ENCODE measurements at regions not wholly inside any gene's neighbourhood (a gene's known extent, or its start where the extent isn't known, plus 50 kb on each side); places are given as distances from the start of the nearest gene placed in this dataset.

DNA sequence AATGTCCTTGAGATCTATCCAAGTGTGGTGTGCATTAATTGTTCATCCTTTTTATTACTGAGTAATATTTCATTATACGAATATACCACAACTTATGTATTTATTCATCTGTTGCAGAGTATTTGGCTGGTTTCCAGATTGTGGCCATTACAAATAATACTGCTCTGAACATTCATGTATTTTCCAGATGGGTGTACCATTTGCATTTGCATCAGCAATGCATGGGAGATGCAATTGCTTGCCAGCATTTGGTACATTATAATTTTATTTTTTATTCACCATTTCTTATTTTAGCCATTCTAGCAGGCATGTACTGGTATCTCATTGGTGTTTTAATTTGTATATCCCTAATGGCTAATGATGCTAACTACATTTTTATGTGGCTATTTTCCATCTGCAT lies 162.4 kb downstream of the SCG2 start:
- H3K4me1 Mint-ChIP-seq (ENCODE audit: low read depth), result no peaks in the 10 kb centered on the region
- POLR2A ChIA-PET, result no interaction called here
- intact Hi-C loops (cut with micrococcal nuclease), result no loop called here
- H3K9me3 Mint-ChIP-seq, result peaks cover 2% of the 10 kb centered on the region
- H3K4me3 Mint-ChIP-seq, result no peak overlapping the region
- no peak overlapping the region for H3K27ac Mint-ChIP-seq
- H3K27me3 Mint-ChIP-seq, result no peaks in the 10 kb centered on the region
- DNase-seq, result no peak
- CTCF ChIA-PET, result no interaction called here
- no peaks in the 10 kb centered on the region for H3K36me3 Mint-ChIP-seq

DNA sequence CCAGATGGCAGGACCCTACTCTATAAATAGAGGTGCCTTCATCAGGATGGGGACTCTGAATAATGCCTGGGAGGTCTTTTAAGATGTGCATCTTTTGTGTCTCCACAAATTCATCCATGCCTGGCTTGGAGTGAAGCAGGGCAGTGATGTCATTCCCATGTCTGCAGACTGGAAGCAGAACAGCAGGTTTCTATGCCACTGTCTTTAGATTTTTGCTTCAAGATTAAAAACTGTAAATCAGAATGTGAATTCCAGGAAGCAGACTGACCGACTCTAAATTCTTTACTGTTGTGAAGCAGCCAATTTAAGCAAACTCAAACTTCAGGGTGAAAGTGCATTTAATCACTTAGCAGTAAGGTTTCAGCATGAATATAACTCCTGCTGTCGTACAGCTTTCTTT lies 159.3 kb downstream of the SCG2 start:
- Mint-ChIP-seq H3K36me3 (no peaks in the 10 kb centered on the region), H3K9me3 (peaks cover under 1% of the 10 kb centered on the region), H3K27me3 (no peaks in the 10 kb centered on the region), H3K27ac (no peak overlapping the region), H3K4me1 (ENCODE audit: low read depth) (no peaks in the 10 kb centered on the region), H3K4me3 (no peak overlapping the region)
- no peak for DNase-seq
- ChIA-PET CTCF (no interaction called here), POLR2A (no interaction called here)
- intact Hi-C loops (cut with micrococcal nuclease), result no loop called here

DNA sequence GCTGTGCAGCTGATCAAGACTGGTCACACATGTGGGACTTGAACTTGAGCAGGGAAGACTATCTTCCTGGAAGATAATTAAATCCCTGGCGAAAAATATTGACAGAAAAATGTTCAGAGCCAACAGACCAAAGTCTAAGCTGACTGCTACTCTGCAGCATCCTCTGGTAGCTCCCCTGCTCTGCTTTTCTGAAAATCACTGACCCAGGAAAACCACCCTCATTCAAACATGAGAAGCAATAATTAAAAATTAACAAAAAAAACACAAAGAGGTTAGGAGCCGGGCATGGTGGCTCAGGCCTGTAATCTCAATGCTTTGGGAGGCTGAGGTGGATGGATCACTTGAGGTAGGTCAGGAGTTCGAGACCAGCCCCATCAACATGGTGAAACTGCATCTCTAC lies 151.9 kb downstream of the SCG2 start:
- Mint-ChIP-seq H3K9me3 (peaks cover 4% of the 10 kb centered on the region), H3K4me3 (no peak overlapping the region), H3K27ac (no peak overlapping the region), H3K27me3 (no peaks in the 10 kb centered on the region), H3K36me3 (no peaks in the 10 kb centered on the region), H3K4me1 (ENCODE audit: low read depth) (no peaks in the 10 kb centered on the region)
- ChIA-PET POLR2A (no interaction called here), CTCF (no interaction called here)
- no peak for DNase-seq
- intact Hi-C loops (cut with micrococcal nuclease), result no loop called here

DNA sequence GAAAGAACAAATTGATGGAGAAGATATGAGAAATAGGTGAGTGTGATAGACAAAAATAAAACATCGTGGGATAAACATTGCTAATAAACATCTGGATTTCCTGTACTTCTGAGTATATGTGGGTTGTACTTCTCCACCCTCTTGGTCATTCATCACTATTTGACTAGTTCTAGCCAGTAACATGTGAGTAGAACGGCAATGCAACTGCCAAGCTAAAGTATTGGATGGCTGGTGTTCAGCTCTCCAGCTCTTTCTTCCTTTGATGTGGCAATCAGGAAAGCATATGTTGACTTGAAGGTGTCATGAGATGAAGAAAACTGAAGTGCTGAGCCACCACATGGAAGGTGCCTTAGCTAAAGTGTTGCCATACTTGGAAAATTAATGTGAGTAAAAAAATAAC lies 144.9 kb downstream of the SCG2 start:
- H3K27me3 Mint-ChIP-seq, result no peaks in the 10 kb centered on the region
- no peaks in the 10 kb centered on the region for H3K9me3 Mint-ChIP-seq
- DNase-seq, result no peak
- H3K27ac Mint-ChIP-seq, result no peak overlapping the region
- intact Hi-C loops (cut with micrococcal nuclease), result no loop called here
- ChIA-PET POLR2A (no interaction called here), CTCF (no interaction called here)
- no peaks in the 10 kb centered on the region for H3K36me3 Mint-ChIP-seq
- no peaks in the 10 kb centered on the region for H3K4me1 Mint-ChIP-seq (ENCODE audit: low read depth)
- no peak overlapping the region for H3K4me3 Mint-ChIP-seq

DNA sequence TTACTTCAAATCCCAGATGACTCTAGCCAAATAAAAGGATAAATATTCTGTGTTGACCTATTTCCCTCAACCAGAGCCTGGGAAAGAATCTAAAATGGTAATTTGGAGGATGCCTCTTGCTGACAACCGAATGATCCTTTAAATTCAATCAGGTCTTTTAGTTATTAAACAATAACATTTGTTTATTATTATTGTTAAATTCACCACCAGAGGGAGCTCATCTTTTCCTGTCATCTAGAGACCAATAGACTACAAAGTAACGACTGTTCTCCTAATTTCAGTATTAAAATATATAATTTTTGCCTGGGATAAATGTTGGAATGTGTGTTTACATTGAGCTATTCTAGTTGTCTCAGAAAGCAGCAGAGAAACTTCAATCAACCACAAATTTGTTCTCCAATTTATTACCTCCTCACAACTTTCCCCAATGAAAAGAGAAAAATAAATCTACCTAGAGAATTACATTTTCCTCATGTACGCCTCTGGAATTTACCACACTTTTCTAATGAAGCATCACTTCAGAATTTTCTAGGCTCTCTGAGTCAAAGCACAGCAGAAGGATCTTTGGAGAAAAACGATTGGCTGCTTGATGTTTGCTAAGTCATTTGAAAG lies 142.7 kb downstream of the SCG2 start:
- no peaks in the 10 kb centered on the region for H3K36me3 Mint-ChIP-seq
- H3K4me3 Mint-ChIP-seq, result no peak overlapping the region
- no peak overlapping the region for H3K27ac Mint-ChIP-seq
- ChIA-PET POLR2A (no interaction called here), CTCF (interaction anchor here (0.9 to 1.0 kb wide), 2 partner anchors 8 to 160 kb away, joined by 3 read pairs; no protein-coding TSS in a partner anchor)
- no peaks in the 10 kb centered on the region for H3K9me3 Mint-ChIP-seq
- intact Hi-C loops (cut with micrococcal nuclease), result no loop called here
- no peak for DNase-seq
- H3K27me3 Mint-ChIP-seq, result no peaks in the 10 kb centered on the region
- no peaks in the 10 kb centered on the region for H3K4me1 Mint-ChIP-seq (ENCODE audit: low read depth)

DNA sequence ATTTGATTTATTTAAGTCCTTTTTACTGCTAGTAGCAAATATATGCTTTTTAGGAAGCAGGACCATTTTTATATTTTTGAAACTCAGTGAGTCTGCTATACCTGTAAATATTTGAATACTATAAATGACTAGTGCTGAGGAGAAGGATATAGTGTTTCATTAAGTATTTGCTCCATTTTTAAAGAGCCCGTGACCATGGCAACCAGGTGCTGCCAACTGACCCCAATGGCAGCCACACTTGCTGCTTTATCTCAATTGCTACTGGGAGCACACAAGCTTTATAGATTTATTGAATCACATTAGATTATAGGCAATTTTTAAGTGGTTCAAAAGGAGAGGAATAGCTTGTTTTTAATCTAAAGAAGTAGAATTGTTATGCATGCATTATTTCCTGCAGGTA lies 142.0 kb downstream of the SCG2 start:
- H3K9me3 Mint-ChIP-seq, result no peaks in the 10 kb centered on the region
- H3K27me3 Mint-ChIP-seq, result no peaks in the 10 kb centered on the region
- H3K27ac Mint-ChIP-seq, result no peak overlapping the region
- POLR2A ChIA-PET, result no interaction called here
- intact Hi-C loops (cut with micrococcal nuclease), result no loop called here
- no peaks in the 10 kb centered on the region for H3K4me1 Mint-ChIP-seq (ENCODE audit: low read depth)
- no peak for DNase-seq
- CTCF ChIA-PET, result interaction anchor here (0.7 kb wide), 1 partner anchor 824 kb away, joined by 3 read pairs; no protein-coding TSS in a partner anchor
- H3K4me3 Mint-ChIP-seq, result no peak overlapping the region
- no peaks in the 10 kb centered on the region for H3K36me3 Mint-ChIP-seq

DNA sequence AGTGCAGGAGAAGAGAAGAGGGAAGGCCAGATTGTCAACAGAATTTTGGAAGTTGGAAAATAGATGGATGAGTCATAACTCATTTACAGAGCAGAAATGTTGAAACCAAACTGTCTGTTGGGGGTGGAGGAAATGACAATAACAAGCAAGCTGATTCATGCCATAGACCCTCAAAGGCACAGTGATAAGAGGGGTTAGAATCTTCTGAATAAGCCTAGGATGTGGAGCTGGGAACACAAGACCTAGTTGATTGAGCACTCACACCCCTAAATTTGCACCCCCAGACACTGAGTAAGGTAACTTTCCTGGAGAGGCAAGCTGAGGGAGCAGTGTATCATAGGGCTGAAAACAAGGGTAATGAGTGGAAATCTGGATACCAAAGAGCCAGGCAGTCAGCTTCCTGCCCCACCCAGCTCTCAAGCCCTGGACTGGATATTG lies 141.4 kb downstream of the SCG2 start:
- Mint-ChIP-seq H3K4me3 (no peak overlapping the region), H3K9me3 (no peaks in the 10 kb centered on the region), H3K27ac (no peak overlapping the region), H3K4me1 (ENCODE audit: low read depth) (no peaks in the 10 kb centered on the region), H3K36me3 (no peaks in the 10 kb centered on the region), H3K27me3 (no peaks in the 10 kb centered on the region)
- intact Hi-C loops (cut with micrococcal nuclease), result no loop called here
- no peak for DNase-seq
- ChIA-PET CTCF (interaction anchor here (0.7 kb wide), 1 partner anchor 824 kb away, joined by 3 read pairs; no protein-coding TSS in a partner anchor), POLR2A (no interaction called here)

DNA sequence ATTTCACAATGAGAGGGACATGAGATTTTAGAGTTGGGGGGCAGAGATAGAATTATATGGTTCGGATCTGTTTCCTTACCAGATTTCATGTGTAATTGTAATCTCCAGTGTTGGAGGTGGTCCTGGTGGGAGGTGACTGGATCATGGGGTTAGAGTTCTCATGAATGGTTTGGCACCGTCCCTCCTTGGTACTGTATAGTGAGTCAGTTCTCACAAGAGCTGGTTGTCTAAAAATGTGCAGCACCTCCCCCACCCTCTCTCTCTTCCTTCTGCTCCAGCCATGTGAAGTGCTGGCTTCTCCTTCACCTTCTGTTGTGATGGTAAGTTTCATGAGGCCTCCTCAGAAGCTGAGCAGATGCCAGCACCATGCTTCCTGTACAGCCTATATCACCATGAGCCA lies 138.1 kb downstream of the SCG2 start:
- Mint-ChIP-seq H3K4me3 (no peak overlapping the region), H3K9me3 (no peaks in the 10 kb centered on the region), H3K27ac (no peak overlapping the region), H3K27me3 (no peaks in the 10 kb centered on the region), H3K36me3 (no peaks in the 10 kb centered on the region), H3K4me1 (ENCODE audit: low read depth) (no peaks in the 10 kb centered on the region)
- POLR2A ChIA-PET, result no interaction called here
- intact Hi-C loops (cut with micrococcal nuclease), result no loop called here
- DNase-seq, result no peak
- CTCF ChIA-PET, result no interaction called here

DNA sequence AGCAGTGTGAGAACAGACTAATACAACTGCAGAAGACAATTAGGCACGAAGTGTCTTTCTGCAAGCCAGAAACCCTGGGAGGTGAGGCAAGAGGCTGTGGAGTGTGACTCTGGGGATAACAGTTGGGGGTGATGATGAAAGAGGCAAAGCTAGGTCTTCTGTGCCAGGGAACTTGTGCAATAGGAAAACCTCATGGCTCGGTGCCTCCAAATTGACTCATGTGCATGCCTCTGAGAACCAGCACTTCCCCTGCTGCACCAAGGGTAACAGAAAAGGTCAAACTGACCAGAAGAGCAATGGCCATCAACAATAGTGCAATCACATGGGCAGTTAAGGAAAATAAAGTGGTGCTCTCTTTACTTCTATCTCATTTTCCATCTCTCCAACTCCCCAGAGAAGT lies 136.4 kb downstream of the SCG2 start:
- no peak overlapping the region for H3K4me3 Mint-ChIP-seq
- H3K27me3 Mint-ChIP-seq, result no peaks in the 10 kb centered on the region
- POLR2A ChIA-PET, result no interaction called here
- H3K27ac Mint-ChIP-seq, result no peak overlapping the region
- H3K9me3 Mint-ChIP-seq, result no peaks in the 10 kb centered on the region
- H3K4me1 Mint-ChIP-seq (ENCODE audit: low read depth), result no peaks in the 10 kb centered on the region
- H3K36me3 Mint-ChIP-seq, result no peaks in the 10 kb centered on the region
- intact Hi-C loops (cut with micrococcal nuclease), result no loop called here
- no peak for DNase-seq
- CTCF ChIA-PET, result no interaction called here

DNA sequence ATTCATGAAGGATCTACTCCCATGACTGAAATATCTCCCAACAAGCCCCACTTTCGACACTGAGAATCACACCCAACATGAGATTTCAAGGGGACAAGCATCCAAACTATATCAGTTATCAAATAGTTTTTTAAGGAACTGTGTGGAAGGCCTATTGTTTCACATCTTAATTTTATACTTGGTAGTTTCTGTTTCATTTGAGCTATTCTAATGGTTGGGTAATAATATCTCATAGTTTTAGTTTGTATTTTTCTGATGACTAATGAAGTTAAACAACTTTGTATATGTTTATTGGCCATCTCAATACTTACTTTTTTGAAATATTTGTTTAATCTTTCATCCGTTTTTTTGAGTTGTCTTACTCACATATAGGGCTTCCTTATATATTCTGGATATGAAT lies 135.0 kb downstream of the SCG2 start:
- no peaks in the 10 kb centered on the region for H3K4me1 Mint-ChIP-seq (ENCODE audit: low read depth)
- no peaks in the 10 kb centered on the region for H3K27me3 Mint-ChIP-seq
- H3K4me3 Mint-ChIP-seq, result no peak overlapping the region
- POLR2A ChIA-PET, result no interaction called here
- H3K27ac Mint-ChIP-seq, result no peak overlapping the region
- H3K9me3 Mint-ChIP-seq, result no peaks in the 10 kb centered on the region
- DNase-seq, result no peak
- no peaks in the 10 kb centered on the region for H3K36me3 Mint-ChIP-seq
- CTCF ChIA-PET, result no interaction called here
- intact Hi-C loops (cut with micrococcal nuclease), result no loop called here

DNA sequence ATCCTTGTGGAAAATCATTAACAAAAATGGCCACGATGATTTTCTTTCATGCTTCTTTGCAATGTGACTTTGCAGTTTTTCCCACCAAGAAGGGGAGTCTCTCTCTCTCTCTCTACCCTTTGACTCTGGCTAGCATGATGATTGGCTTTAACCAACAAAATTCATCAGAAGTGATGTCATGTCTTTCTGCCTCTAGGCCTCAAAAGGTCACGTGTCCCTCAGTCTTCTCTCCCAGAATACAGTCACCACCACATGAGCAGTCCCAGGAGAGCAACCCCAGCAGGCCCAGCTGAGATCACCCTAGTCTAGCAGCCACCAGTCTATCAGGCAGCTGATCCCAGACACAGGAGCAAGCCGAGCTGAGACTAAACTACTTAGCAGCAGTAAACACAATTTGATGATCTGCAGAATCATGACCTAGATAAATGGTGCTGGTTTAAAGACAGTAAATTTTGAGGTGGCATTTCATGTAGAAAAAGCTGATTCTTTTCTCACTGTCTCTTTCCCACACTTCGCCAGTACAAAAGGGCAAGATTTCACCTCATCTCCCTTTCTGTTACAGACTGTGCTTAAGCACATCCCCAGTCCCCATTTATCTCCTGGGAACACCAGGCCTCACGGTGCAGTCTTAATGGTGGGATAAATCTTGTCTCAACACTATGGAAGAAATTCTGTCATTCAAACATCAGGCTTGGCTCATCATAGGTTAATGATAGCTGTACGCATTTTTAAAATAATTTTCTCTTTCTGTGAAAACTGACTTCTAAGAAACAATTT lies 132.7 kb downstream of the SCG2 start:
- H3K9me3 Mint-ChIP-seq, result no peaks in the 10 kb centered on the region
- no peaks in the 10 kb centered on the region for H3K36me3 Mint-ChIP-seq
- POLR2A ChIA-PET, result no interaction called here

DNA sequence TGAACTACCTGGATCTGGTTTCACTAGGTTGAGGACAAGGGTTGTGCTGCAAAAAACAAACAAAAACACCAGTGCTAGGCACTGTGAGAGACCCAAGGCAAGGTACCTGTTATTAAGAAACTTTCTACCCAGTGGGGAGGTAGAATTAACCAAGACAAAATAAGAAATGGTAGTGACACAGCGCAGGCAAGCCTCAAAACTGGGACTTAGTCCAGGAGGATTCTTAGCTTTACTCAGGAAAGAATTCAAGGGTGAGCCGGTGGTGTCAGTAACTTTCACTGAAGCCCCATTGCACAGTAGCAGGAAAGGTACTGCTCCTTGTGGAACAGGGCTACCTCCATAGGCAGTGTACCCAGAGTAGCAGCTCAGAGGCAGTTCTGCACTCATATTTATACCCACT lies 131.6 kb downstream of the SCG2 start:
- no peaks in the 10 kb centered on the region for H3K4me1 Mint-ChIP-seq (ENCODE audit: low read depth)
- intact Hi-C loops (cut with micrococcal nuclease), result no loop called here
- CTCF ChIA-PET, result no interaction called here

More for the DNA sequence above, 132.7 kb downstream of the SCG2 start:
- CTCF ChIA-PET, result no interaction called here
- no peak overlapping the region for H3K4me3 Mint-ChIP-seq
- H3K4me1 Mint-ChIP-seq (ENCODE audit: low read depth), result no peaks in the 10 kb centered on the region
- H3K27ac Mint-ChIP-seq, result no peak overlapping the region
- no peak for DNase-seq
- intact Hi-C loops (cut with micrococcal nuclease), result no loop called here
- H3K27me3 Mint-ChIP-seq, result no peaks in the 10 kb centered on the region

DNA sequence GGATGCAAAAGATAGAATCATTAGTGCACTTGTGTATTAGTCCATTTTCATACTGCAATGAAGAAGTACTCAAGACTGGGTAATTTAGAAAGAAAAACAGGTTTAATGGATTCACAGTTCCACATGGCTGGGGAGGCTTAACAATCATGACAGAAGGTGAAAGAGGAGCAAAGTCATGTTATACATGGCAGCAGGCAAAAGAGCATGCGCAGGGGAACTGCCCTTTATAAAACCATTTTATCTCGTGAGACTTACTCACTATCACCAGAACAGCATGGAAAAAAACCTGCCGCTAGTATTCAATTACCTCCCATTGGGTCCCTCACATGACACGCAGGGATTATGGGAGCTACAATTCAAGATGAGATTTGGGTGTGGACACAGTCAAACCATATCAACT lies 129.4 kb downstream of the SCG2 start:
- Mint-ChIP-seq H3K9me3 (no peaks in the 10 kb centered on the region), H3K4me1 (ENCODE audit: low read depth) (no peaks in the 10 kb centered on the region), H3K4me3 (no peak overlapping the region), H3K27me3 (no peaks in the 10 kb centered on the region), H3K27ac (no peak overlapping the region), H3K36me3 (no peaks in the 10 kb centered on the region)
- intact Hi-C loops (cut with micrococcal nuclease), result no loop called here
- CTCF ChIA-PET, result no interaction called here
- POLR2A ChIA-PET, result no interaction called here
- DNase-seq, result no peak

More for the DNA sequence above, 131.6 kb downstream of the SCG2 start:
- POLR2A ChIA-PET, result no interaction called here
- Mint-ChIP-seq H3K27me3 (no peaks in the 10 kb centered on the region), H3K36me3 (no peaks in the 10 kb centered on the region), H3K4me3 (no peak overlapping the region), H3K9me3 (no peaks in the 10 kb centered on the region), H3K27ac (no peak overlapping the region)
- DNase-seq, result no peak

Data from activated CD4-positive, alpha-beta memory T cell treated with anti-CD3 and anti-CD28 coated beads for 36 hours (primary cell).